DMS 273 (cell line): ENCODE measurements at regions not wholly inside any gene's neighbourhood (a gene's known extent, or its start where the extent isn't known, plus 50 kb on each side); places are given as distances from the start of the nearest gene placed in this dataset.

Experiments used
- DNase-seq: peaks from one replicate; lab custom pipeline; 2025; ENCODE audit not compliant: unreplicated experiment; lab: John Stamatoyannopoulos, UW

DNA sequence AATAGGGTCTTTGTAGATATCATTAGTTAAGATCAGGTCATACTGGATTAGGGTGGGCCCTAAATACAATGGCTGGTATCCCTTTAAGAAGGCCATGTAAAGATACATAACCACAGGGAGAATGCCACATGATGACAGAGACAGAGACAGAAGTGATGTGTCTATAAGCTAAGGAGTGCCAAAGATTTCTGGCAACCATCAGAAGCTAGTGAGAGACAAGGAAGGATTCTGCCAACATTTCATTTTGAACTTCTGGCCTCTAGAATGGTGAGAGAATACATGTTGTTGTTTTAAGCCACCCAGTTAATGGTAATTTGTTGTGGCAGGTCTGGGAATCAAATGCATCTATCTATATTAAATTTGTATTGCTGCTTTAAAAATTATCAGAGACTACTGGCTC lies 185.5 kb upstream of the CYRIA start:
- no peak for DNase-seq

DNA sequence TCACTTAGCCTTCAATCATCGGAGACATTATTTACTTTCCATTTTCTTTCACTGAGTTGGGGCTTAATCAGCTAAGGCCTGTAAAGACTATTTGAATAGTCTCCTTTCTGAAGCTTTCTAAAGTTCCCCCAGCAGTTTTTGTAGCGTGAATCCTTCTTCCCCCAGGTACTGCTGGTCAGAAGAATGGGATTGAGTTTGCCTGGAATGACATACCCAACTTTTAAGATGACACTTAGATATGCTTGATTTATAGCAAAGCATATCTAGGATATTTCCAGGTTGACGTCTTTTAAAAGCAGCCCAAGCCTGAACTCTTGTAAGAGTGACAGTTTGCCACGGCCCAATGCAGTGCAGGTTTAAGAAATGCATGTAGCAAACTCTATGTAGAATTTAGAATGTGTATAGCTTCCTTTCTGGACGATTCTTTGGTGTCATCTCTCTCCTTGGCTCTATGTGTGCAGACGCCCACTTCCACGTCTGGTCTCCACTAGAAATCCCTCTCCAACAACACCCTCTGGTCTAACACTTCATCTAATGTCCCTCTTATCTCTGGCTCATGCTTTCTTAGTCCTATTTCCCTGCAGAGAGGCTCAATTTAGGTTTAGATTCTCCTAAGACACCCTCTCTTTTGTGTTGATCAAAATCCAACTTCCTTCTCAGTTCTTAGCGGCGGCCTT lies 175.0 kb upstream of the CYRIA start:
- no peak for DNase-seq

DNA sequence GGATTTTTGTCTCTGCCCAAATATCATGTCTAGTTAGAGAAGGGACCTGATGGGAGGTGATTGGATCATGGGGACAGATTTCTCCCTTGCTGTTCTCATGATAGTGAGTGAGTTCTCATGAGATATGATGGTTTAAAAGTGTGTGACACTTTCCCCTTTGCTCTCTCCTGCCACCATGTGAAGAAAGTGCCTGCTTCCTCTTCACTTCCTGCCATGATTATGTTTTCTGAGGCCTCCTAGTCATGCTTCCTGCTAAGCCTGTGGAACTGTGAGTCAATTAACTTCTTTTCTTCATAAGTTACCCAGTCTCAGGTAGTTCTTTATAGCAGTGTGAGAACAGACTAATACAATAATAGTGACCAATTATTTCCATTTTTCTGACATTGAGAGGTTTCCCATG lies 167.3 kb upstream of the CYRIA start:
- no peak for DNase-seq

DNA sequence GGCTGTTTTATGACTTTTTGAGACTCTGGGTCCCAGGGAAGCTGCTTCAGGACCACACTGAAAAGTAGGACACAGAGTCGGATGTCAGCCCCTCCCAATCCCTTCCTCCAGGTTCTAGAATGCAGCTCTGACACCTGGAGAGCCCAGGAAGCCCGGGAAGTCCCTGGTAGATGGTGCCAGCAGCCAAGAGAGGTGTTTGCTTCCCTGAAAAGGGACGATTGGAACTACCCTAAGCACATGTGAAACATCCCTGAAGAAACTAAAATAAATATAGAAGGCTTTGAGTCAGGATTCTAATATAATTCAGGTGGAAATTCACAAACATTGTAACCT lies 163.2 kb upstream of the CYRIA start:
- no peak for DNase-seq

DNA sequence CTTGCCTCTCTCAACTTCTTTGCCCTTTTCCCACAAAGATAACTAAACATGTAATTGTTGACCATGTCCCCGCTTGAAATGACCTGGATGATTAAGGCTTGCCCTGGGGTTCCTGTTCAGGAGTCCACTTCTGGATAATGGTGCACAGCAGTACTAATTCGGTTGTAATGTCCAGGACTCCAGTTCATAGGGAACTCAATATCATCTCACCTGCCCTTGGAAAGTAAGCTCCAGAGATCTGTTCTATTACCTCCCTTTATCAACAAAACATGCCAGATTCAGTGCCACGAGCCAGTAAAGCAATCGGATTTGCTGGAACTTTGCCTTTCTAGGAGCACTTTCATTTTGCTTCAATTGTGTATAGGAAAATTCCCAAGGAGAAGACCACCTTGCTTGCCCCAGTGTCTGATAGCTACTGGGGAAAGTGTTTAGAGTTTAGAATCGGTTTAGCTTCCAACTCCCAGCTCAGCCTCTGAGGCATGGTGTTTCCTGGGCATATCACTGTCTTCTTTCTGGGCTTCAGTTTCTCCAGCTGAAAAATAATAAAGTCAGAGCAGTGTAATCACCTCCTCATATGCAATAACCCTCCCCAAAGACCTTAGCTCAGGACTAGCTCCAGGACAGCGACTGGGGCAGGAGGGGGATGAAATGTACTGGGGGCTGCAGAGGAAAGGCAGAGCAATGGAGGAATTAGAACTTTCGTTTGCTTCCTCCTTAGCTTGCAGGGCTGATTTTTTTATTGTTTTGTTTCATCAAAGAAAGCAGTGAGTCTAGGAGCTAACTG lies 162.6 kb upstream of the CYRIA start:
- no peak for DNase-seq

DNA sequence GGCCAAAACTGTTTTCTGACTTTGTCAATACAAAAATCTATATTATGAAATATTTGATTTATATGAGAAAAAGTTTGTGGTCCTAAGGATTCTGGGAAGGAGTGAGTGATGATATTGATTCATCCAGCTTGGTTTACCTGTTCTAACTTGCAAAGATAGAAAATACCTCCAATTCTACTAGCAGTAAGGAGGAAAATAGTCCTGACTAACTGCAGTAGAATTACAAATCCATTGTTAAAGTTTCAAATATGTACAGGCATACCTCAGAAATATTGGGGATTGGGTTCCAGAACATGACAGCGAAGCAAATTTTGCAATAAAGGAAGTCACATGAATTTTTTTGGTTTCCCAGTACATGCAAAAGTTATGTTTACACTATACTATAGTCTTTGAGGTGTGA lies 158.8 kb upstream of the CYRIA start:
- no peak for DNase-seq

DNA sequence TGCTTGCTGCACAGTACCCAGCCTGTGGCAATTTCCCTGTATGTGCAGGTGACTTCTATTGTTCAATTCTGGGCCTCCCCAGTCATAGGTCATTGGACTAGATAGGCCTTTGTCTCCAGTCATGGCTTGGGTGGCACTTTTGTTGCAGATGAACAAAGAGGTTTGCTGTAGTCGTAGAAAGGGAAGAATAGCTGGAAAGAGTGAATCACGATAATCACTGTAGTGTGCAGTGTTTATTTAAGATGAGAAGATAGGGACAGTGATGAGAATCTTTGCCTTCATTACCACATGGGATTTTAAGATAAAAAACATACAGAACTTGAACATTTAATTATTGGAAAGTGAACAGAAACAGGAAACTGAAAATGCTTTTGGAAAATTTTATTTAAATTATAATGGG lies 156.1 kb upstream of the CYRIA start:
- DNase-seq, result no peak

DNA sequence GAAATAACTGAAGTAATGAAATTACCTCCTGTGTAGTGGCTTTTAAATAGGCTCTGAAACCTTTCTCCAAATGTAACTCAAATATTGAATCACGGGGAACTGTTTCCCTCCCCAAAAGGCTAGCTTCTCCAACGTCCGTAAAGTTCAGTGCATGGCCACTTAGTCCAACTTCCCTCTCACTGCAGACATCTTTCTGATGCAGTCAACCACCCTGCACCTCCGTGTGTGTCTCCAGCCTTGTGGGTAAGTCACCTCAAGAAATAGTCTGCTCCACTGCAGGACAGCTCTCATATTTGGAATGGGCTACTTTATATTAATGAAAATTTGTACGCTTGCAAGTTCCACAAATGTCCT lies 152.5 kb upstream of the CYRIA start:
- no peak for DNase-seq

DNA sequence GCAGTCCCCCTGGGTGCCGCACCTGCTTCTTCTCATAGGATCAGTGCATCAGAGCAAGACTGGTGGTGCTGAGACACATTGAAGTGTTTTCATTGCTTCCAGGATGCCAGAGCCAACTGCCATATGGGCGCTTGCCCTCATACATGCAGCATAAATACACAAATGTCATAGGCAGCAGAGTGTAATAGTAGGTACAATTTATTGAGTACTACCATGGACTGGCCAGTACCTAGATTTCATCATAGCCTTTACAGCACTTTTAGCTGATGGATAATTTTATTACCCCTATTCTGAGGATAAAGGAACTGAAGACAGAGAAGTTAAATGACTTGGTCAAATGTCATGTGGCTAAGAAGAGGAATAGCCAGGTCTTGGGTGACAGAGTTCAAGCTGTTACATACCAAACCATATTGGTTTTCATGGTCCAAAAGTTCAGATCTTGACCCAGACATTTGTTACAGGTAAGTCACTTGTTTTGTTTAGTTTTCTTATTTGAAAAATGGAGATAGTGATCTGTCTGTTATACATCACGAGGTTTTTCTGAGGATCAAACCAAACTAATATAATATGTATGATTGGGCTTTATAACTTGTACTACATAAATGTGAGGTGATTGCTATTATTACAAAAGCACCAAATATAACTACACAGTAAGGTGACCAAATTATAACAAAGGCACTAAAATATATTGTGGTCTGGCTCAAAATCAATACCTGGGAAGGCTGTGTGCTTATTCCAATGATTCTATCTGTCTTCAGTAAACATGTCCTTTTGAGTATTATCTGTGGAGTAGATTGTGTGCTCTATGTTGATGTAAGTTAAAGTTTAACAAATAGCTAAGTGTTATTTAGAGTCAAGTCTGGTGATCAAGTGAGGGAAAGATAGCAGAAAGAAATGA lies 151.9 kb upstream of the CYRIA start:
- DNase-seq, result no peak

DNA sequence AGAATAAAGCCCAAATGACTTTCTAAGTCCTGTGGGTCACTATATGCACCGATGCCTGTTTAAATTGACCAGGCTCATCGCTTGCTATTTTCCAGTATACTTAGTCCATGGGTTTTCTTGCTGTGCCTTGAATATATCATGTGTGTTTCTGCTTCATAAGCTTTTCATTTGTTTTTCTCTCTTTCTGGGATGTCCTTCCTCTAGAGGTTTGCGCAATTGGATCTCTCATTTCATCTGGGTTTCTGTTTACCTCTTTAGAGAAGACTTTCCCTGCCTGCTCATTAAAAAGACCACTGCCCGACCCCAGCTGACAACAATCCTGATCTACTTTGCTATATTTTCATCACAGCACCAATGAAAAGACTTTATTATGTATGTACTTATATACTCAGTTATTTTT lies 150.9 kb upstream of the CYRIA start:
- DNase-seq, result no peak

DNA sequence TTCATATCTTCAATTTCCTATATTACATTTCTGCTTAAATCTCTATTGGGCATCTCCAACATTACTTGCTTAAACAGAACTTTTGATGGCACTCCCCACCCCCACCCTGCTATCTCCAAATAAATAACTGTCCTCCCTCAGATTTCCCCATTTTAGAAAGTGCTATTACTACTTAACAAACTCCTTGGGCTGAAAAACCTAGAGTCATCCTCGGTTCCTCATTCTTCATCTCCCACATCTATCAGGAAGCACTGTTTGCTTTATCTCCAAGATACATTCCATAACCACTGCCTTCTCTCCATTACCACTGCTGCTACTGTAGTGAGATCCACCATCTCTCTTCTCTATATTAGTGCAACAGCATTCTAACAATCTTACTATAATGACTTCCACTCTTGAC lies 150.4 kb upstream of the CYRIA start:
- no peak for DNase-seq

DNA sequence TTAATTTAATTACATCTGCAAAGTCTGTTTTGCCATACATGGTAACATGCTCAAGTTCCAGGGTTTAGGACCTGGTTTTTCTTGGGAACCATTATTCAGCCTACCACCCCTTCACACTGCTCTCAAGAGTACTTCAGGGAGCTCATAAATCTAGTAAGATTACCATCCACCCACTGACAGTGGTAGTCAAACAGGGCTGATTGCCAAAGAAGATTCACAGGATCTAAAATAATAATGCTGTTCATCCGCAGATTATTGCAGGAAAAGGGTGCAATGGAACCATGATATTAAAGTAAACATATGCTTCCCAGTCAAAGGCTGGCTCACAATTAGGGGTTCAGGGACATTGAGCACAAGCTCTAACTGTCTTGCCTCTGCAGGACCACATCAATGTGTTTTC lies 148.0 kb upstream of the CYRIA start:
- no peak for DNase-seq

DNA sequence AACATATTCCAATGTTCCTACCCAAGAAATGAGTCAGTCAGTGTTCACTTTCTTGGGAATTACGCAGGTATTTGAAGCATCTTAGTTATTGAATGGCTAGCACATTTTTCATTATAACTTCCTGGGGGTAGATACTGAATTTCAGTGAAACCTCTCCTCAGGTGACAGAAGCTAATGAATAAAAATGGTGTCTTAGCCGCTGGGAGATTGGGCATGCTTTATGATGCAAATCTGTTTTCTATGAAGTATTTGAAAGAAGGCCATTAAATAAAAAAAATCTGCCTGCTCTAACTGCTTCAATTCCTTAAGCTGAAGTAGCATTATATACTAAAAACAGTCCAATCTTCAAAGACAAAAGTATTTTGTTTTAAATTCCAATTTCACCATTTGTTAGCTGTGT lies 132.8 kb upstream of the CYRIA start:
- DNase-seq, result no peak

DNA sequence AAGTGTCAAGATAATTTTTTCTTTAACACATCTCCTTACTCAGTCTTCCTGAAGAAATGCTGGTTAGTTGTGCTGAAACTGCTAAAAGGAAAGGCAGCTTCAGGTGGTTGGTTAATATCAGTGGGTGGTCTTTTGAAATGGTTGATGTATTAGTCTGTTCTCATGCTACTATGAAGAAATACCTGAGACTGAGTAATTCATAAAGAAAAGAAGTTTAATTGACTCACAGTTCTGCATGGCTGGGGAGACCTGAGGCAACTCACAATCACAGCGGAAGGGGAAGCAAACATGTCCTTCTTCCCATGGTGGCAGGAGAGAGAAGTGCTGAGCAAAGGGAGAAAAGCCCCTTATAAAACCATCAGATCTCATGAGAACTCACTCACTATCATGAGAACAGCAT lies 125.9 kb upstream of the CYRIA start:
- no peak for DNase-seq

DNA sequence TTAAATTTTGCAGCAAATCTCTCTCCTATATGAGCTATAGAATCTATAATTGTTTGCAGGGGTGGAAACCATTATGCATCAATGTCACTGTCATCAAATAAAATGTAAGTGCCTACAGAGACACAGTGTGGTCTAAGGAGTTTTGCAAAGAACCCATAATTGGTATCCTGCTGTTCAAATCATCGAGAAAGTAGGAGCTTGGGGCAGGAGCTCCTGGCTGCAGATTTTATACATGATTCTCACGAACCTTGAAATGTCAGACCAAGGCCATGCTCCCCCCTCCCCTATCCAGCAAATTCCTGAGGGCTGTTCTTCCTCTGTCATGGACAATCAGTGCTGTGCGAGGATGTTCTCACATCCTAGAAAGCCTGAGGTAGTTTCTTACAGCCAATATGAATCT lies 119.5 kb upstream of the CYRIA start:
- no peak for DNase-seq

DNA sequence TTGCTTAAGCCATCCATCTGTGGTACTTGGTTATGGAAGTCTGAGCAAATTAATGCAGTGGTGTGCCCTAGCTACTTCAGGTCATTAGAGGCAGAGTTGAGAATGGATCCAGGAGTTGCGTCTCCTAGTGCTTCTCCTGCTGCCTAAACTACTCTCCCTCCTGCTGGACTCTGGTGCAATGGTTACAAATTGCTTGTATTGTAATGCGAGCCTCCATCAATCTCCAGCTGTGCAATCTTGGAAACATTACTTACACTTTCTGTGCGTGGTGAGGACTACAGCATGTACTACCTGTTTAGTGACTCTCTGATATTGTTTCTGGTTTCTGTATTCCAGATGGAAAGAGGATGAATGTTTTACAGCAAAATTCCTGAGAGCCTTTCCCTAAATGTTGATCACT lies 119.0 kb upstream of the CYRIA start:
- DNase-seq, result no peak

DNA sequence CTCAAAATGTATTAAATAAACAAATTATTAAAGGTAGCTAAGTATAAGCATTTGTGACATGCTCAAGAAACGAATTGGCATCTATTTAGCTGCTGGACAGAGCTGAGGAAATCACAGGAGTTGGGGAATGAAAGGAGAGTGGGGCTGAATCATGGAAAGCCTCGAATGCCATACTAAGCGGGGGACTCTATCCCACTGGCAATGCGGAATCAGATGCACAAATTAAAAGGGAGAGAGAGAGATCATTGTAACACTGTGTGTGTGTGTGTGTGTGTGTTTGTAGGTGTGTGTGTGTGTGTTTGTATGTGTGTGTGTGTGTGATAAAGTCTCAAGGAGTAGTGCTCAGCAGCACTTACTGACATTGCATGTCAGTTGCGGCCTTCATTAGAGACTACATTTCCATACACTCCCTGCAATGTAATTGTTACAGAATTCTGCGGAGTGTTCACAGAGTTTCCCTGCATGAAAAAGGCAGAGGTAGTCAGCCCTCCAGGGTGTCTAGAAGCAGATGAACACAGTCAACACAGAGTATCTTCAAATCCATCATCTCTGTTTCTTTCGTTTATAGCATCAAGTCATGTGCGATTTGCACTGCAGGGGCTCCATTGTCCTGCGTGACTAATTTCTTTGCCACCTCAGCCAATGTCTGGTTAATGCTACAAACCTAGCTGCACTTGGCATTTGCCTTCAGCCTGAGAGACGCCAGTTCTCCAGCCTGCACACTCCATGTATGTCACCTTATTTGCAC lies 111.7 kb upstream of the CYRIA start:
- DNase-seq, result no peak

DNA sequence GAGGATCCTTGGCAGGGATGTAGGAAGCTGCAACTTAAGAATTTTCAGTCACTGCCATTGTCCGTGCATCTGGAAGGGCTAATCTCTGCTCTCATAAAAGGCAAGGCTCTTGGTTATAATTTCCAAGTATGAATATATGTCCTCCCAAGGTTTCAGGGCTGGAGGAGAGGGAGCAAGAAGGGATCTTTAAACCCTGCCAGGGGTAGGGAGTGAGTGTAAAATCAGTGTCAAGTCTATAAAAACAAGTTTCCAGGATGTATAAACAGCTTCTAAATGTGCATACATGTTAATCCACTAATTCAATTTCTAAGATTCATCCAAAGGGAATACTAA lies 110.2 kb upstream of the CYRIA start:
- DNase-seq, result no peak

DNA sequence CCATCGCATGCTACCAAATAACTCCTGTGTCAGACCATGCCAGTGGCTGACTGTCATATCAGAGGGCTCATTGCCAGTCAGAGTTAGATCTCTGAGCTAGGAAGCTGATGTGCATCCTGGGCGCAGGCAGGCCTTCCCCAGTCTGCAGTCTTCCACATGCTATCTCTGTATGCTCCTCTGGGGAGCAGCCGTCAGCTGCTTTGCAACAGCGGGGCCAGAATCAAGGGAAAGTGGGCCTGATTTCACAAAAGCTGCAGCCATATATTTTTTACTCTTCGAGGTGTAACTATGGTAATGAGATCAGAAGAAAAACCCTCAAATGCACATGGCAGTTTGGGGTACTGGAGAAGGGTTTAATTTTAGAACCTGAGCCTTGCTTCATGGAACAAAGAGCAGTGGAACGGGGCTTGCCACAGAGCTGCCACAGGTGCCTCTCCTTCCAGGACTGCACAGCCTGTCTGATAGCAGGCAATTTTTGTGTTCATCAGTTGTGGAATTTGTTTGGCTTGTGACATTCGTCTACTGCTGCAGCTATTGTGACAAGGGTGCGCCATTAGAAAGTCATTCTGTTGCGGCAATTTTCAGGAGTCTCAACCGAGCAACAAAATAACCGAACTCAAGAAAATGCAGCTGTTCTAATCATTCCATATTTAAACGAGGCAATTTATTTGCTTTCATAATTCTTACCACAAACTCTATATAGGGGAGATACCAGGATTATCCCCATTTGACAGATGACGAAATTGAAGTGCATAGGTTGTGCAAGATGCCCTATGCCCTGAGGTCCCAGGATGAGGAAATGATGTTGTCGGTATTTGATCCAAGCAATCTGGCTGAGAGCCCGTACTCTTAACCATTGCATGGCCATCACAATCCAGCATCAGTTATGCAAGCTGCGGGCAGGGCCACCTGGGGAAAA lies 109.6 kb upstream of the CYRIA start:
- peak; percentile 18 for DNase-seq

DNA sequence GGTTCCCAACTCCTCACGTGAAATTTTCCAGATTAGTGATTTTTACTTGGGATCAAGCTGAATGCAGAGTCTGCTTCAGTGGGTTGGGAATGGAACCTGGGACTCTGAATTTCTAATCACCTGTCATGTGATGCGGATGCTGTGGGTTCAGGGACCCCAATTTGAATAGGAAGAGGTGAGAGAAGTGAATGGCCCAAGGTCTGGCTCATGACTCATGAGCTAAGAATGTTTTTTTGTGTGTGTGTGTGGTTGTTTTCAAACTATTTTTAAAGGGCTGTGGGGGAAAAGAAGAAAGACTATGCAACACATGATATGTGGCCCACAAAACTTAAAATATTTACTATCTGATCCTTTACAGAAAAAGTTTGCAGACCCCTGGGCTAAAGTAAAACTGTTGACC lies 108.5 kb upstream of the CYRIA start:
- DNase-seq, result no peak
